Aorta (tissue), 5 donors: ENCODE measurements at regions not wholly inside any gene's neighbourhood (a gene's known extent, or its start where the extent isn't known, plus 50 kb on each side); places are given as distances from the start of the nearest gene placed in this dataset.

ENCODE experiments used
- ATAC-seq: fragments of 200-7000 bp; cut with Tn5 transposase; one replicate; pipeline ENCODE4 v1.9.1; 2022; ENCODE audit warnings: moderate library complexity; ENCODE audit not compliant: low FRiP score
- DNase-seq, 2 donors: peaks; one replicate each; pipeline ENCODE4 v3.0.0-alpha.2; 2020
- H3K27ac ChIP-seq, 2 donors: one replicate each; pipeline ENCODE4 v1.5.1; 2013; ENCODE audit warnings: low read length in 2 of 2, mild to moderate bottlenecking in 2 of 2, moderate library complexity in 2 of 2, control low read depth in 1 of 2, inconsistent platforms in 1 of 2, low read depth in 1 of 2
- H3K27me3 ChIP-seq, 2 donors: one replicate each; pipeline ENCODE4 v1.6.1; 2013; ENCODE audit warnings: control low read depth in 1 of 2, low read length in 1 of 2, mild to moderate bottlenecking in 1 of 2, moderate library complexity in 1 of 2; ENCODE audit not compliant: insufficient read depth in 2 of 2, control insufficient read depth in 1 of 2
- H3K36me3 ChIP-seq, 2 donors: one replicate each; pipeline ENCODE4 v1.6.1; 2013; ENCODE audit warnings: control low read depth in 1 of 2, low read length in 1 of 2, mild to moderate bottlenecking in 1 of 2; ENCODE audit not compliant: insufficient read depth in 2 of 2, control insufficient read depth in 1 of 2
- H3K4me1 ChIP-seq, 2 donors: one replicate each; pipeline ENCODE4 v1.6.1; 2013; ENCODE audit warnings: low read length in 2 of 2, control low read depth in 1 of 2, mild to moderate bottlenecking in 1 of 2, moderate library complexity in 1 of 2; ENCODE audit not compliant: insufficient read depth in 2 of 2, control insufficient read depth in 1 of 2
- H3K4me3 ChIP-seq, 2 donors: one replicate each; pipeline ENCODE4 v1.5.1; 2013; ENCODE audit warnings: low read length in 2 of 2, control low read depth in 1 of 2, mild to moderate bottlenecking in 1 of 2
- H3K9me3 ChIP-seq: one replicate; pipeline ENCODE4 v1.6.1; 2013; ENCODE audit warnings: mild to moderate bottlenecking, low read length; ENCODE audit not compliant: control insufficient read depth
- WGBS, 2 donors: extraction: QIAGEN DNeasy Blood & Tissue Kit; methylation state at CpG; one replicate each; pipeline ENCODE4 v1.1.7; 2013; 5-methylcytosine and 5-hydroxymethylcytosine counted together
- intact Hi-C, 2 donors: fragments of 100-400 bp; cut with DNase I; formaldehyde crosslinking; loops; one replicate each; pipeline versions ENCODE4 v1.14.2 to v1.15.0; 2022
- donor health status: healthy with polysubstance abuse.
- donor health status: Bipolar disorder and iron deficiency.
- donor health status: DM: no; HTN: no; CAD: no.
- donor health status: DM: no; HTN: no; CAD: no.
- donor health status: DM: yes; HTN: yes; CAD: no.

GRCh38 chr10:80894311-80894791 lies 356.6 kb downstream of the SH2D4B start:
- H3K27me3 ChIP-seq, result peaks cover 0 to 4% of the 10 kb centered on the region in 2 donors
- H3K4me3 ChIP-seq, result no peak overlapping the region
- no peaks in the 10 kb centered on the region for H3K4me1 ChIP-seq
- H3K36me3 ChIP-seq, result no peaks in the 10 kb centered on the region
- 25 to 40% methylated on average over 3 of the region's 3 CpGs for WGBS, 2 donors
- no peaks in the 10 kb centered on the region for H3K9me3 ChIP-seq
- intact Hi-C loops, result no loop called here
- no peak for DNase-seq
- ATAC-seq, result no peak
- no peak overlapping the region for H3K27ac ChIP-seq

DNA sequence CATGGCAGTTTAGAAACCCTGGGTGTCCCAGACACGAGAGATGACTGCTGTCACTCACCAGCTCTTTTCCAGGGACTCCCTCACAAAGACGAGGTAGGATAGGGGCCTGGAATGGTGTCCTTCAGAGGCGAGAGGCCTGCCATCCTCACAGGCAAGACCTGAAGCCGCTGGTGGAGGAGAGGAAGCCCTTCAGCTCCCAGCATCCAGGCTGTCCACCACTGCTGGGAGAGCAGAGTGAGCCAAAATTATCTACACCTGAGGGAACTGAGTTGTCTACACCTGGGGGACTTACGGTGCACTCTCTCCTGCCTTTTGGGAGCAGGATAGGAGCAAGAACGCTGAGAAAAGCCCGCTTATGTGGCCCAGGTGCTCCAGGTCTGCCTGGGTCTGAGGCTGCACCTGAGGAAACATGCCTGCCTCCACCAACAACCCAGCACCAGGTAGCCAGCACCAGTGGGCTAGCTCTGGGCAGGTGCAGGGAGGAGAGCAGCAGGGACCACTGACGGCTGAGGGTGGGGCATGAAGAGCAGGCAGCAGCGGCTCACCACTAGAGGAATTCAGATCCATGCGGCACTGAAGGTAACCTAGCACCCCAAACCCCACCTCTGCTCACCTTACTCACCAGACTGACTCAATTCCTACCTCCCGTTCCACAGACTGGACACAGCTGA lies 357.2 kb downstream of the SH2D4B start:
- H3K4me1 ChIP-seq, result no peaks in the 10 kb centered on the region
- peaks cover 0 to 4% of the 10 kb centered on the region in 2 donors for H3K27me3 ChIP-seq
- H3K9me3 ChIP-seq, result no peaks in the 10 kb centered on the region
- no peak for ATAC-seq
- WGBS, 2 donors, result 56 to 59% methylated on average over 11 of the region's 11 CpGs
- no peak overlapping the region for H3K27ac ChIP-seq
- intact Hi-C loops, result no loop called here
- H3K36me3 ChIP-seq, result no peaks in the 10 kb centered on the region
- H3K4me3 ChIP-seq, result no peak overlapping the region
- DNase-seq, result no peak

GRCh38 chr10:80896076-80896475 lies 358.4 kb downstream of the SH2D4B start:
- ATAC-seq (no peak), DNase-seq (no peak)
- intact Hi-C loops, result no loop called here
- no peak overlapping the region for H3K4me3 ChIP-seq
- H3K27me3 ChIP-seq, result peaks cover 0 to 4% of the 10 kb centered on the region in 2 donors
- peaks cover 2% of the 10 kb centered on the region for H3K9me3 ChIP-seq
- H3K4me1 ChIP-seq, result no peaks in the 10 kb centered on the region
- 29 to 30% methylated on average over 5 of the region's 5 CpGs for WGBS, 2 donors
- no peaks in the 10 kb centered on the region for H3K36me3 ChIP-seq
- no peak overlapping the region for H3K27ac ChIP-seq

DNA sequence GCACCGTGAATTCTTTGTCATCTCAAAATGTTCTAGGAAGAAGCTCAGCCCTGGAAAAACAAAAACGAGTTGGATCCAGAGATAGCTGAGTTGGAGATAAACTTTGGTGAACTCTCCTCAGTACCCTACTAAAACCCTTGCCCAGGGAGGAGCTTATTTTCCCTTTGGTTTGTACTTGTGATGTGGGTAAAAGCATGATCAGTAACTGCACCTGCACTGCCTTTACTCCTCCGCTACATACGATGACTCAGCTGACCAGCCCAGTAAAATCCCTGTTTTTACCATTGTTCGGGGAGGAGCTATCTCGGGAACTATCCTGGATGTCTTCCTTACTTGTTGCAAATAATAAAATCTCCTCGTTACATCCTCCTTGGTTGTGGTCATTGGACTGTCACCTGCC lies 359.3 kb downstream of the SH2D4B start:
- intact Hi-C loops, result no loop called here

GRCh38 chr10:80900661-80901060 lies 363.0 kb downstream of the SH2D4B start:
- WGBS, 2 donors, result 52 to 60% methylated on average over 1 of the region's 1 CpG
- H3K9me3 ChIP-seq, result peaks cover 2% of the 10 kb centered on the region
- ATAC-seq (no peak), DNase-seq (no peak)
- H3K27me3 ChIP-seq, result peaks cover 0 to 4% of the 10 kb centered on the region in 2 donors
- H3K4me3 ChIP-seq, result no peak overlapping the region
- intact Hi-C loops, result no loop called here
- H3K27ac ChIP-seq, result no peak overlapping the region
- no peaks in the 10 kb centered on the region for H3K36me3 ChIP-seq
- H3K4me1 ChIP-seq, result no peaks in the 10 kb centered on the region

More for the DNA sequence above, 359.3 kb downstream of the SH2D4B start:
- Histone ChIP-seq H3K27me3 (peaks cover 0 to 4% of the 10 kb centered on the region in 2 donors), H3K4me3 (no peak overlapping the region), H3K9me3 (peaks cover 2% of the 10 kb centered on the region), H3K4me1 (no peaks in the 10 kb centered on the region), H3K27ac (no peak overlapping the region), H3K36me3 (no peaks in the 10 kb centered on the region)
- no peak for DNase-seq
- 77 to 79% methylated on average over 7 of the region's 7 CpGs for WGBS, 2 donors
- no peak for ATAC-seq

DNA sequence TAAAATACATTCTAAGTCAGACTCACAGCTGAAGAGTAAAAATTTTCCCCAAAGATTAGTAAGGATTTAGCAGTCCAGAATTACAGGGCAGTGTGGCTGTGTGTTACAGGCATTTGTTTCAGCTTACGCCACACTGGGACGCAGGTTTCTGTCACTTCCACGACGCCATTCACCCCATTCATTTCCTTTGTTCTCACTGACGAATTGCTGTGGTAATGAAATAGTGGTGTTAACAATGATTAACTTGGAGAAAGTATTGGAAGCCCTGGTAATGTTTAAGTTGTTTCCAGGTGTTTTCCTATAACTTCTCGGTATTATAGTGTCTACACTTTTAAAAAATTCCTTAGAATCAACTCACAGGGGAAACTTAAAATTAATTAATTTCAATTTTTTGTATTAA lies 370.9 kb downstream of the SH2D4B start:
- ATAC-seq (no peak), DNase-seq (no peak)
- 25 to 26% methylated on average over 6 of the region's 6 CpGs for WGBS, 2 donors
- Histone ChIP-seq H3K4me3 (no peak overlapping the region), H3K36me3 (no peaks in the 10 kb centered on the region), H3K27me3 (no peaks in the 10 kb centered on the region), H3K4me1 (no peaks in the 10 kb centered on the region), H3K27ac (no peak overlapping the region), H3K9me3 (no peaks in the 10 kb centered on the region)
- intact Hi-C loops, result no loop called here

DNA sequence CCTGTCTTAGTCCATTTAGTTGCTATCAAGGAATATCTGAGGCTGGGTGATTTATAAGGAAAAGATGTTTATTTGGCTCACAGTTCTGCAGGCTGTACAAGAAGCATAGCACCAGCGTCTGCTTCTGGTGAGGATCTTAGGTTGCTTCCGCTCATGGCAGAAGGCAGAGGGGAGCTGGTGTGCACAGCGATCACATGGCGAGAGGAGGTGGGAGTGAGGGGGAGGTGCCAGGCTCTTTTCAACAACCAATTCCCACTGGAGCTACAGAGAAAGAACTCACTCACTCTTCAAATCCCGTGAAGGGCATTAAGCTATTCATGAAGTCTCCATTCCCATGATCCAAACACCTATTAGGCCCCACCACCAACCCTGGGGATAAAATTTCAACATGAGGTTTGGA lies 371.6 kb downstream of the SH2D4B start:
- Histone ChIP-seq H3K4me3 (no peak overlapping the region), H3K27ac (no peak overlapping the region), H3K4me1 (no peaks in the 10 kb centered on the region), H3K9me3 (no peaks in the 10 kb centered on the region), H3K36me3 (no peaks in the 10 kb centered on the region), H3K27me3 (no peaks in the 10 kb centered on the region)
- intact Hi-C loops, result no loop called here
- ATAC-seq (no peak), DNase-seq (no peak)
- WGBS, 2 donors, result 30 to 34% methylated on average over 5 of the region's 5 CpGs

DNA sequence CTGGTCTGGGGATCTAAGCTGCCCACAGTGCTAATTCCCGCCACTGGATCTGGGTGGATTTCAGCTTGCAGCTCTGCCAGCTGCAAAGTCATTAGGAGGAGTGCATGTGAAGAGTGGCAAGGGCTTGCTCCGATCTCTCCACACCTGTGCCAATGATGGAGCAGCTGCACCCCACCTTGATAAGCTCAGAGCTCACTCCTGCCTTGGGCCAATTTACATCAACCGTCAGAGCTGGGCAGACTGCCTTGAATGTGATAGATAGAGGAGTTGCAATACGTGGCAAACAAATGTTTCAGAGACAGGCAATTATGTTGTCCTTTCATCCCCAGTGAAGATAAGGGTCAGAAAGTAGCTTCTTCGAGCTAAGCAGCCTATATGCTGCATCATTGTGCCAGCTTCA lies 379.9 kb downstream of the SH2D4B start:
- Histone ChIP-seq H3K36me3 (no peaks in the 10 kb centered on the region), H3K9me3 (no peaks in the 10 kb centered on the region), H3K4me1 (no peaks in the 10 kb centered on the region), H3K27ac (no peak overlapping the region), H3K27me3 (no peaks in the 10 kb centered on the region), H3K4me3 (no peak overlapping the region)
- DNase-seq (no peak), ATAC-seq (no peak)
- intact Hi-C loops, result no loop called here
- WGBS, 2 donors, result 36 to 44% methylated on average over 5 of the region's 5 CpGs

- Histone ChIP-seq H3K9me3 (no peaks in the 10 kb centered on the region), H3K27ac (no peak overlapping the region), H3K4me1 (no peaks in the 10 kb centered on the region), H3K27me3 (no peaks in the 10 kb centered on the region), H3K36me3 (no peaks in the 10 kb centered on the region), H3K4me3 (no peak overlapping the region)
- intact Hi-C loops, result loop anchor here (5.0 to 10.0 kb wide), 2 partner anchors 226 to 259 kb away; no protein-coding TSS in a partner anchor
- no peak for DNase-seq
- WGBS, 2 donors, result 90 to 92% methylated on average over 2 of the region's 2 CpGs
- ATAC-seq, result no peak
Measured at GRCh38 chr10:80921032-80921431, 383.3 kb downstream of the SH2D4B start.
